ENCODE measurements at regions not wholly inside any gene's neighbourhood (a gene's known extent, or its start where the extent isn't known, plus 50 kb on each side); places are given as distances from the start of the nearest gene placed in this dataset.
"Not testable (repeated sequence)": the region's sequence is repeated elsewhere in the genome, so short reads cannot be mapped to it uniquely, and the experiment has no call there.

DNA sequence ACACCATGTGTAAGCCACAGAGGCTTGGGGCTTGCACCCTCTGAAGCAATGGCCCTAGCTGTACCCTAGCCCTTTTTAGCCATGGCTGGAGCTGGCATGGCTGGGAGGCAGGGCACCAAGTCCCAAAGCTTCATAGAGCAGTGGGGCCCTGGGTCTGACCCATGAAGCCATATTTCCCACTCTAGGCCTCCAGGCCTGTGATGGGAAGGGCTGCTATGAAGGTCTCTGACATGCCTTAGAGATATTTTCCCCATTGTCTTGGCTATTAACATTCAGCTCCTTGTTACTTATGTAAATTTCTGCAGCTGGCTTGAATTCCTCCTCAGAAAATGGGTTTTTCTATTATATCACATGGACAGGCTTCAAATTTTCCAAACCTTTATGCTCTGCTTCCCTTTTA is 68.8 kb upstream of the PPP1R12A start:
- TF ChIP-seq, protein P1, sequence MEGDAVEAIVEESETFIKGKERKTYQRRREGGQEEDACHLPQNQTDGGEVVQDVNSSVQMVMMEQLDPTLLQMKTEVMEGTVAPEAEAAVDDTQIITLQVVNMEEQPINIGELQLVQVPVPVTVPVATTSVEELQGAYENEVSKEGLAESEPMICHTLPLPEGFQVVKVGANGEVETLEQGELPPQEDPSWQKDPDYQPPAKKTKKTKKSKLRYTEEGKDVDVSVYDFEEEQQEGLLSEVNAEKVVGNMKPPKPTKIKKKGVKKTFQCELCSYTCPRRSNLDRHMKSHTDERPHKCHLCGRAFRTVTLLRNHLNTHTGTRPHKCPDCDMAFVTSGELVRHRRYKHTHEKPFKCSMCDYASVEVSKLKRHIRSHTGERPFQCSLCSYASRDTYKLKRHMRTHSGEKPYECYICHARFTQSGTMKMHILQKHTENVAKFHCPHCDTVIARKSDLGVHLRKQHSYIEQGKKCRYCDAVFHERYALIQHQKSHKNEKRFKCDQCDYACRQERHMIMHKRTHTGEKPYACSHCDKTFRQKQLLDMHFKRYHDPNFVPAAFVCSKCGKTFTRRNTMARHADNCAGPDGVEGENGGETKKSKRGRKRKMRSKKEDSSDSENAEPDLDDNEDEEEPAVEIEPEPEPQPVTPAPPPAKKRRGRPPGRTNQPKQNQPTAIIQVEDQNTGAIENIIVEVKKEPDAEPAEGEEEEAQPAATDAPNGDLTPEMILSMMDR (IDR thresholded peaks at IDR 0.05): not testable (repeated sequence)
- not testable (repeated sequence) for TF ChIP-seq MXI1 (IDR thresholded peaks at IDR 0.05; ENCODE audit: low read depth, low read length); RCOR1 (IDR thresholded peaks at IDR 0.05; ENCODE audit: low read length); EP300 (IDR thresholded peaks at IDR 0.05; ENCODE audit: borderline replicate concordance in 1 of 2, low read depth in 1 of 2, low read length in 1 of 2)
- TF ChIP-seq, protein P2, sequence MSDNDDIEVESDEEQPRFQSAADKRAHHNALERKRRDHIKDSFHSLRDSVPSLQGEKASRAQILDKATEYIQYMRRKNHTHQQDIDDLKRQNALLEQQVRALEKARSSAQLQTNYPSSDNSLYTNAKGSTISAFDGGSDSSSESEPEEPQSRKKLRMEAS (IDR thresholded peaks at IDR 0.05; ENCODE audit: low read depth): not testable (repeated sequence)
- TF ChIP-seq, protein P3, sequence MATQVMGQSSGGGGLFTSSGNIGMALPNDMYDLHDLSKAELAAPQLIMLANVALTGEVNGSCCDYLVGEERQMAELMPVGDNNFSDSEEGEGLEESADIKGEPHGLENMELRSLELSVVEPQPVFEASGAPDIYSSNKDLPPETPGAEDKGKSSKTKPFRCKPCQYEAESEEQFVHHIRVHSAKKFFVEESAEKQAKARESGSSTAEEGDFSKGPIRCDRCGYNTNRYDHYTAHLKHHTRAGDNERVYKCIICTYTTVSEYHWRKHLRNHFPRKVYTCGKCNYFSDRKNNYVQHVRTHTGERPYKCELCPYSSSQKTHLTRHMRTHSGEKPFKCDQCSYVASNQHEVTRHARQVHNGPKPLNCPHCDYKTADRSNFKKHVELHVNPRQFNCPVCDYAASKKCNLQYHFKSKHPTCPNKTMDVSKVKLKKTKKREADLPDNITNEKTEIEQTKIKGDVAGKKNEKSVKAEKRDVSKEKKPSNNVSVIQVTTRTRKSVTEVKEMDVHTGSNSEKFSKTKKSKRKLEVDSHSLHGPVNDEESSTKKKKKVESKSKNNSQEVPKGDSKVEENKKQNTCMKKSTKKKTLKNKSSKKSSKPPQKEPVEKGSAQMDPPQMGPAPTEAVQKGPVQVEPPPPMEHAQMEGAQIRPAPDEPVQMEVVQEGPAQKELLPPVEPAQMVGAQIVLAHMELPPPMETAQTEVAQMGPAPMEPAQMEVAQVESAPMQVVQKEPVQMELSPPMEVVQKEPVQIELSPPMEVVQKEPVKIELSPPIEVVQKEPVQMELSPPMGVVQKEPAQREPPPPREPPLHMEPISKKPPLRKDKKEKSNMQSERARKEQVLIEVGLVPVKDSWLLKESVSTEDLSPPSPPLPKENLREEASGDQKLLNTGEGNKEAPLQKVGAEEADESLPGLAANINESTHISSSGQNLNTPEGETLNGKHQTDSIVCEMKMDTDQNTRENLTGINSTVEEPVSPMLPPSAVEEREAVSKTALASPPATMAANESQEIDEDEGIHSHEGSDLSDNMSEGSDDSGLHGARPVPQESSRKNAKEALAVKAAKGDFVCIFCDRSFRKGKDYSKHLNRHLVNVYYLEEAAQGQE (IDR thresholded peaks at IDR 0.05; ENCODE audit: low read depth, low read length): not testable (repeated sequence)
